IPS-20b (cell line): ENCODE measurements at regions not wholly inside any gene's neighbourhood (a gene's known extent, or its start where the extent isn't known, plus 50 kb on each side); places are given as distances from the start of the nearest gene placed in this dataset.

ENCODE experiments used
- H3K27ac ChIP-seq: one replicate; pipeline ENCODE4 v1.5.1; 2013; ENCODE audit warnings: low read length
- H3K27me3 ChIP-seq: 2 replicates; pipeline ENCODE4 v1.6.1; 2013; ENCODE audit warnings: mild to moderate bottlenecking, low read length, inconsistent platforms; ENCODE audit not compliant: insufficient read depth
- H3K36me3 ChIP-seq: 2 replicates; pipeline ENCODE4 v1.6.1; 2013; ENCODE audit warnings: low read depth, mild to moderate bottlenecking, inconsistent platforms, low read length, moderate library complexity; ENCODE audit not compliant: insufficient read depth
- H3K4me1 ChIP-seq: 2 replicates; pipeline ENCODE4 v1.6.1; 2013; ENCODE audit warnings: mild to moderate bottlenecking, control low read depth, inconsistent platforms, low read length, moderate library complexity; ENCODE audit not compliant: insufficient read depth
- H3K4me3 ChIP-seq: 2 replicates; pipeline ENCODE4 v1.5.1; 2013; ENCODE audit warnings: mild to moderate bottlenecking, low read length, inconsistent platforms
- H3K9ac ChIP-seq: 2 replicates; pipeline ENCODE4 v1.6.1; 2013; ENCODE audit warnings: low read depth, mild to moderate bottlenecking, inconsistent platforms, low read length, moderate library complexity
- H3K9me3 ChIP-seq: 2 replicates; pipeline ENCODE4 v1.6.1; 2013; ENCODE audit warnings: mild to moderate bottlenecking, low read depth, low read length, inconsistent platforms; ENCODE audit not compliant: insufficient read depth

DNA sequence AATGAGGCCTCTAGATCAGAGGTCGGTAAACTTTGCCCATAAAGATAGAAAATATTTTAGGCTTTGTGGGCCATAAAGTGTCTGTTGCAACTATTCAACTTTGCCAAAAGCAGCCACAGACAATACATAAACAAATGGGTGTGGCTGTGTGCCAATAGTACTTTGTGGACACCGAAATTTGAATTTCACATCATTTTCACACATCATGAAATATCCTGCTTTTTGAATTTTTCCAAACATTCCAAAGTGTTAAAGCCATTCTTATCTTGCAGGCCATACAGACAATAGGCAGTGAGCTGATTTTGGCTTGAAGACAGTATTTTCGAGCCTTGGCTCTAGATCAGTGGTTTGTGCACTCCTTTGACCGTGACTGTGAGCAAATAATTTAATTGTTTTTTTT is 51.1 kb upstream of the EPC2 start:
- Histone ChIP-seq H3K9ac (no peak overlapping the region), H3K9me3 (no peaks in the 10 kb centered on the region), H3K27ac (no peak overlapping the region), H3K36me3 (no peaks in the 10 kb centered on the region), H3K4me3 (no peak overlapping the region), H3K27me3 (no peaks in the 10 kb centered on the region), H3K4me1 (peaks cover 5% of the 10 kb centered on the region; the same call in 1 of the 2 replicates)

DNA sequence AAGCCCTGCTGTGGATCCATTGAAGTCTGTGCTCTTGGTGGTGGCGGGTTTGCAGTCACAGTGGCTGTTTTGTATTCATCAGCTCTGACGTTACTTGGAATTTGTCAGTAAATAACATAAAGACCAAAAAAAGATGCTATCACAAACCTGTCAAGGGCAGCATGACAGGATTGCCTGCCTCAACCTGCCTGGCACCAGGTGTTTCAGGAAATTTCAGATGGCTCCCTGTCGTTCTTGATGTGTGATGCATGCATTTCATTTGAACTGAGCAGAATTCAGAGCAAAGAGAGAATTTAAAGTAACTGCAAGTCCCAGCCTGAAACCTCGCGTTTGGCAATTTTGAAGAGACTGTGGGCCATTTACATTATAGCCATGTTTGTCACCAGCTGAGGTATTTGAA is 50.3 kb upstream of the EPC2 start:
- H3K4me3 ChIP-seq: no peak overlapping the region
- no peak overlapping the region for H3K9ac ChIP-seq
- no peaks in the 10 kb centered on the region for H3K36me3 ChIP-seq
- no peaks in the 10 kb centered on the region for H3K27me3 ChIP-seq
- H3K4me1 ChIP-seq: peaks cover 5% of the 10 kb centered on the region; the same call in 1 of the 2 replicates
- H3K27ac ChIP-seq: no peak overlapping the region
- H3K9me3 ChIP-seq: no peaks in the 10 kb centered on the region
